UCSD-AML1 (cell line): ENCODE measurements at regions not wholly inside any gene's neighbourhood (a gene's known extent, or its start where the extent isn't known, plus 50 kb on each side); places are given as distances from the start of the nearest gene placed in this dataset.
"Not testable (repeated sequence)": the region's sequence is repeated elsewhere in the genome, so short reads cannot be mapped to it uniquely, and the experiment has no call there.

Experiments used
- DNase-seq: peaks from one replicate; lab custom pipeline; 2025; ENCODE audit not compliant: unreplicated experiment; lab: John Stamatoyannopoulos, UW

DNA sequence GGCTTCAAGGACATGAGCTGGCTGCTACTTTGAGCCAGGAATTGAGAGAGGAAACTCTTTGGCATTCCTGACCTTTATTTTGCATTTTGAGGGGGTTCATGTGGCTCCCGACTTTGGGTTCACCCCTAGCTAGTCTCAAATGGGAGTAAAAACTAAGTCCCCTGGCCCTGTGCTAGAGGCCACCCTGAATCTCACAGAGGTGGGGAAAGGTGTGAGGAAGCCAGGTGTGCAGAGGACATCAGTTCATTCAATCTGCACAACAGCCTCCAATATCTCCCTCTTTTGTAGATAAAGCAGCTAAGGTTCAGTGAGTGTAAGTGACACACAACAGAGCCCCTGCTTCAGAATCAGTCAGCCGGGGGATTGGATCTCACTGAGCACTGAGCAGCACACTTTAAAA is 325.7 kb downstream of the DCDC2C start:
- no peak for DNase-seq

DNA sequence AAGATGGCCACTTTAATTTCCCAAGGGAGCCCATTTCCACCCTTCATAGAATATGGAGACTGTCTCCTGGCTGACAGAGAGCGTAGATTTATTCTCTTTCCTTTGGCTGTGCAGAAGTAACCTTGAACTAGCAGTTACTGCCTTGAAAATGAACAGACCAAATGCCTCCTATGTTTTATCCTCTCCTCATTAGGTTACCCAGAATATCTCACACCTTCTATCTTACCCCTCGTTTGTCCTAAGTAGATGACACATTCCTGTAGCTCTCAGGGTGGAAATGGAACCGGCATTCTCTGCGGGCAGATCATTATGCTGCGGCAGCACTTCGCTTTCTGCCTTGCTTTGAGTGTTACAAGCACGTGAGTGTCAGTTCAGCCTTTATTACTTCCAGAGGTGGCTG is 336.5 kb downstream of the DCDC2C start:
- DNase-seq, result no peak

DNA sequence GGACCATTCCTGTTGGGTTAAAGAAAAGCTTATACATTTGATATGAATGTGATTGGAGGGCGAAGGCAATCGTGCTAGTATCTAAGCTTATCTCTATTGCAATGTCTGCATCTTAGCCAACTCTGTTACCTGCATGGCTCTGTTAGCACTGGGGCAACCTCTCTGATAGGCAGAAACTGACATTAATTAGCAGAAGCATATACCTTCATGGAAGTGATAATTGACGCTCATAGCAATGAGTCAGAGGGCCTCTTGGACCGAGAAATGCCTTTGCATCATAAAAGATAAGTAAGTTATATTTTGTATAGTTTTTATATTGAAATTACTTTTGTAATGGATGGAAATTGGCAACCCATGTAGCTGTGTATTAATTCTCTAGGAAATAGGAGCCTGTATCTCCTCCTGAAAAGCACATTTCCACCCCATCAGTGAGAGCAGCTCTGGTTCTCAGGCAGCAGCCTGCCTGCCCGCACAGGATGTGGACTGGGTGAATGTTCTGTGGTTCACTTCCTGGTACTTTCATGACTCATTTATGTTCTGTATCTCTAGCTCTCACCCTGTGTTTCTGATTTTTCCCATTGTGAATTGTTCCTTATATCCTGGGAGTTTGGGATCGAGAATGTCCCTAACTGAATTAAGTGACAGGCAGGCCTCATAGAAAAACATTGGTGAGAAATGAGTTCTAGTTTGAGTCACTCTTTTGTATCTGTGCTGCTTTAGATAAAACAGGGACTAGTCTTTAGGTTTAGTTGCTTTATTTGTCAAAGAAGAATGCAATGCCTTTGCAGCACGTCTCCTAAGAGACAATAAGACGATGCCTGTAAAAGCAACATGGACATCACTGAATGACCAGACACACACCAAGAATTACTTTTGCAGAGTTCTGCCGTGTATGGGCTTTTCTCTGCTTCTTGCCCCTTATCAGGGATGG is 344.9 kb downstream of the DCDC2C start:
- peak; percentile 30 for DNase-seq

DNA sequence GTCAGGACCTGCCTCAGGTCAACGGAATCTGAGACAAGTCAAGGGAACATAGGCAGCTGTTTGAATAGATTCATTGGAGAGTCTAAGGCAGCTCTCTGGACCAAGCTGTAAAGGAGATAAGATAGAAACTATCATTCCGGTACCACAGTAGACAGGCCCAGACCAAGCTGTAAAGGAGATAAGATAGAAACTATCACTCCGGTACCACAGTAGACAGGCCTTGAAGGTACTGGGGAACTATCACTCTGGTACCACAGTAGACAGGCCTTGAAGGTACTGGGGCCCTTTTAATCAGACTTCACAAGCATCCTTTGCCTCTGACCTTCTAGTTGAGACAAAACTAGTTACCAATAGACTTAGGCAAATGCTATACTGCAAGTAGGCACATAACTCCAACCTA is 346.1 kb downstream of the DCDC2C start:
- DNase-seq, result no peak

DNA sequence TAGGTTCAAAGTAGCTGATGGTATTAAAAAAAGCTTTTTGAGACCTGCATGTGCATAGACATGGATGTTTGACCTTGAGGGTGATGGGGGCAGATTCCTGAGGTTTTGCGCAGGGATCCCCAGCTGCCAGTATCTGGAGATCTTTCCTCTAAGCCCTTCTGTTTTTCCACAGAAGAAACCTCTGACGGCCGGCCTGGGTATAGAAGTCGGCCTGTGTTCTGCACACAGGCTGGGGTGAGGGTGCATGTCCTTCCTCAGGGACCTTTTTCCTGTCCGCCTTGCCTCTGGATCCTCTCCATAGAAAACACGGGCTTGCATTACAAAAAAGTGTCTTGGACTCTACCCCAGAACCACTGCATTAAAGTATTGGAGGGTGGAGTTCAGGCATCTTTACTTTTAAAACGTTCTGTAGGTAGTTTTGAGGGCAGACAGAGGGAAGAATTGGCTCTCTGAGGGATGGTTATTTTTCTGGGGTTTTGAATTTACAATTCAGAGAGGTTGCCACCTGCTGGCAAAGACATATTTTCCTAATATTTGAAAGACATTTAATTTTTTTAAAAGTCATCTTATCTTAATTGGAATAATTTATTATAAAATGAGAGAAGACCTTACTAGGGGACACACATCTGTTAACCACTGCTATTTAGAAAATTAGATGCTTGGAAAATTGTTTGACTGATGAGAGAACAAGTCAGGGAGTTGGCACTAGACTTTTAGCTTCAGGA is 350.6 kb downstream of the DCDC2C start:
- no peak for DNase-seq

DNA sequence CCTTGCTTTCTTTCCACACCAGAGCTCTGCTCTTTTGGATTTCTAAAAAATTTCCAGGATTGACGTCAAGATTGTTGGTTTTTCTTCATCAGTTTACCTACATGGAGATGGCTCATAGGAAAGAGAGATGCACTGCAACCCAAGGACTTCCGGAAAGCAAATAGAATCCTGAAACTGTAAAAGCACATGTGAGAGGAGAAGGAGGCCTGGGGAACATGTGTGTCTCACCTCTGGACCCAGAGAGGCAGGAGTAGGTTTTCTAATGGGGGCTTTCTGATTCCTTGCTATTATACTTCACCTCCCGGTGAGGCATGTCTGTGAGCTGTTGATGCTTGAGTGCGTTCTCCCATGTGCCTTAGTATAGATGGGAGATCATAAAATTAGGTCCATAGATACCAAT is 362.8 kb downstream of the DCDC2C start:
- no peak for DNase-seq

DNA sequence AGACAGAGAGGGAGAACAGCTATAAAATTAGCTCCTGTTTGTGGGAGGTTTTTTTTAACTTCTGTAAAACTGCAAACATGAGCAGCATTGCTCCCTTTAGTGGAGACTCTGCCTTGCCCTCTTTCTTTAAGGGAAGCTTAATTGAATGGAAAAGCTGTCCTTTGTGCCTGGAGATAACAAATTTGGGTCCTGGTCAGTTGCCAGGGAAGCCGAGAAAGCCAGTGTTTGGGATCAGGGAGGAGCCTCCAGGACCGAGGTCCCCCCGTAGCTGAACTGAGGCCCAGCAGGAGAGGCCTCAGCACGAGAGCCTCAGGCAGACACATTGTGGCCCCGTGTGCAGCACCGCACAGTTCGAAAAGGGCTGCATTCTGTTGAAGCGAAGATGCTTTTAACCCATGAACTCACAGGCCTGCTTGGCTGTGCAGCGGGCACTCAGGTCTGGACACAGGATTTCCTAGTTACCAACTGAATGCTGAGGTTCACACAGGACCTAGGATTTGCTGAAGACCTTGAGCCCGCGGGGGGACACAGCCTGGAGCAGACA is 369.7 kb downstream of the DCDC2C start:
- no peak for DNase-seq

DNA sequence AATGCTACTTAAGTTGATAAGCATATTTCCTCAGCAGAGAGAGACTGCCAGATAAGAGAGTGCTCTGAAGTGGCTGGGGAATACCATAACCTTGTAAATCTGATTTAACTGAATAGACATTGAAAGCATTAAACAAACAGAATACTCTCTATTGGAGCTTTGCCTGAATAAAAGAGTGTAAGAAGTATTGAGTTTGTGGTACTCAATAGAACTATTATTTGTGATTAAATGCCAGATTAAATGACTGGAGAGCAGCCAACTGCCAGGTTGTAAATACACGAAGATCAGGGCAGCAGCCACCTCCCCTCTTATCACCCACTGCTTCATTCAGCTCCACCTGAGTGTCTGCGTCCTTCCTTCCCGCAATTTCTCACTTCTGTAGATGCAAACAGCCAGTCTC is 373.6 kb downstream of the DCDC2C start:
- DNase-seq, result no peak

DNA sequence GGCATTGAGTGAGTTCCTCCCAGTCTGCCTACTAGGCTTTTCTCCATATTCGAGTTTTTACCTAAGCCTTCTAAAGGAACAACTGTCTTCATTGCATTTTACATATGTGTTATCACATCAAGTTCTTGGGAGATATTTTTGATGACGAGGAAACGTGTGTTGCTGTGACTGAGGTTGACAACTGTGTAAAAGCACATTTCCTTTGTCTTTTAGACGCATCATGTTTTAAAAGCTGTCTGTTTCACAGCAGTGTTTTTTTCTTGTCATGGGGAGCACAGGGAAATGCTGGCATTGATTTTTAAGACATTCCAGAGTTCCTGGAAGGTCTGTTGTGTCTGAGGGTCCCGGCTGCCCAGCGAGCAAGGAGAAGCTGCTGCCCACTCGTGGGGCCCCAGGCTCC is 381.8 kb downstream of the DCDC2C start:
- DNase-seq, result no peak

DNA sequence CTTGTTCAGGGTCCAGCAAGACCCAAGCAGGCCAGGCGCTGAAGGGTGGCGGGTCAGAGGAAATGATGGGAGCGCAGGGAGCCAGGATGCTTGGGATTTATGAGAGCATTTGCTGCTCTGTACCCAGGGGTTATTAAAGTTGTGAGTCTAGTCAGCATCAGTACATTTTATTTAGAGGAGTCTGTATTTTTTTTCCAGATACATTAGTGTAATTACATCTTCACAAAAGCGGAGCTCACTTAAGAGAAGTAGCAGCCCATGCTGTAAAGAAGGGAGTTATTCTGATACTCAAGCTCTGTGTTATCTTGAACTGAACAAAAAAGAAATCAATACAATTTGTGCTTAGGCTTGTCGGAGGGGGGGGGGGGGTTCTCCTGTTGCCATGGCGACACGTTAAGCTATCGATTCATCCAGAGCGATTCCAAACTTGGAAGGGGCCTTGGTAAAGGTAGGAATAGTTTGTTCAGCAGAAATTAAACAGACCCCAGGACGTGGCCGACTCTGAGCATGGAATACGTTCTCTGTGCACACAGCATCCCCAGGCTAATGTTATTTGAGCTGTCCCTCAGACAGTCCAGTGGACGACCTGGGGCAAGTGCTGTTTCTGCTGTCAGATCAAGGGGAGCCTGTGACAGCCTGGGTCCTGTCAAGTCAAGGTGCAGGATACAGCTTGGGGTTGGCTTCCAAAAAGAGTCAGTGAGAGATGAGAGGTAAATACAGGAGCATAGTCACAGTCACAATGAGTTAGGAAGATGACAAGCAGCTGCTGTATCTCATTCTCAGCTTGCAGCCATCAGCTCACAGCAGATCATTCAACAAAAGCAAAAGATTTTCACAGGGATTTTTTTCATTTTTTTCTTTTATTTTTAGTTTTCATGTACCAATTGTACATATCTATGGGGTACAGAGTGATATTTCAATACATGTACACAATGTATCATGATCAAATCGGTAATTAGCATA is 387.6 kb downstream of the DCDC2C start:
- no peak for DNase-seq

DNA sequence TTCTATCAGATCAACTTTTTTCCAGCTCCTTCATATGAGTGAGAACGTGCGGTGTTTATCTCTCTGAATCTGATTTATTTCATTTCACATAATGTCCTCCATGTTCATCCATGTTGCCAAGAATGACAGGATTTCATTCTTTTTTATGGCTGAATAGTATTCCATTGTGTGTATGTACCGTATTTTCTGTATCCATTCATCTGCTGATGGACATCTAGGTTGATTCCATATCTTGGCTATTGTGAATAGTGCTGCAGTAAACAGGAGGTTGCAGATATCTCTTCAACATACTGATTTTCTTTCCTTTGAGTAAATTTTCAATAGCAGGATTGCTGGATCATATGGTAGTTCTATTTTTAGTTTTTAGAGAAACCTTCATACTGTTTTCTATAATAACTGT is 388.5 kb downstream of the DCDC2C start:
- no peak for DNase-seq

DNA sequence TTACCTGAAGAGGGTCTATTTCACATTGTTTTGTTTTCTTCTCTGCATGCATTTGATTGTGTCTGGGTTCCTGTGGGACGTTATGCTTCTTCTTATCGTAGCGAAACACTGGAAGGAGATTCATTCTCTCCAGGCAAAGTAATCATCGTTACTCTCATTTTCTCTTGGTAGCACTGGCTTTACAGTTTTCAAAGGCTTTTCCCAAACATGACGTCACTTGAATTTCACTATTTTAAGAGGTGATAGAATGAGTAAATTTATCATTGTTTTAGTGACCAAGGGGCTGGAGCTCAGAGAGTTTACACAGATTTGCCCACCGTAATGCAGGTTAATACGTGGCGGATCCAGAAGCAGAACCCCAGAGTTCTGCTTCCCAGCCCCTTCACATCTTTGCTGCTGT is 391.4 kb downstream of the DCDC2C start:
- no peak for DNase-seq

DNA sequence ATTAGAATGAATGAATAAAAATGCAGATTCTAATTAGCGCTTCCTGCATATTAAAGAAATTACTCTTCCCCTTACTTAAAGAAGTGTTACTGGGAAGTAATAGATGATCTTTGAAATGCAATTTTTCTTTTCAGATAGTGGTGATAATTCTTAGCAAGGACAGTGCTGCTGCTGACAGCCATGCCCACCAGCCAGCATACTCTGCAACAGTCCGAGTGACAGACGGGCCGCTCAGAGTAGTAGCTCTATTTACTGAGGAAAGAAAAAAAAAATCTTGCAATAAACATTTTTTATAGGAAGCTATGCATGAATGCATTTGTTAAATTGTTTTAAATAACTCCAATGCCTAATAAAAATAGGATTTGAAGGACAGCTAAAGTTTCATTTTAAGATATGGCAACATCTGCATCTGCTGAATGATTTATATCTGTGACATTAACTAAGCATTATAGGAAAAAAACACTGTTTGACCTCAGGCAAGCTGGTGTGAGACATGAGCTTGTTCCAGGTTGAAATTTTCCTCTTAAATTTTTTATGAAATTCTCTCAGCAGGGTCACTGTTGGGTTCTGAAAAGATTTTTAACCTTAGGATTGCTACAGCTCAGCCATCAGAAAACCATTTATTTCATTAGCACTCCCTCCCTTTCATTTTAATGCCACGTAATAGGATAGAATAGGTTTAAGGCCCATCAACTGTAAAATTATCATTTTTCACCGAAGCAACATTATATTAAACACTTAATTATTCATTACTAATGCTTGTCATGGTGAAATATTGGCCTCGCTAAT is 393.8 kb downstream of the DCDC2C start:
- no peak for DNase-seq

DNA sequence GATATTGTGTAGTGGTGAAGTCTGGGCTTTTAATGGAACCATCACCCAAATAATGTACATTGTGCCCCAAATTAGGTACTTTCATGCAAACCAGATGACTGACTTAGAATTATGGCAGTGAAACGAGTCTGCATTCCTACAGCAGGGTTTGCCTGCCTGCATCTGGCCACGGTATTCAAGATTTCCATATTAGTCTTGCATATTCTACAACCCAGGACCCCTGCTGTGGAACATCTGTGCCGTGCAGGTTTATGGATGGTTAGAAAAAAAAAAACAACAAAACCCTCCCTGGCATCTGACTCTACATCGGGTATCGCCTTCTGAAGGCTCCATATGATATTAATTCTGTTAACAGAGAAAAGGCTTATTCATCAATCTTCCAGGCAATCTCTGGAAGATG is 394.8 kb downstream of the DCDC2C start:
- DNase-seq, result no peak

DNA sequence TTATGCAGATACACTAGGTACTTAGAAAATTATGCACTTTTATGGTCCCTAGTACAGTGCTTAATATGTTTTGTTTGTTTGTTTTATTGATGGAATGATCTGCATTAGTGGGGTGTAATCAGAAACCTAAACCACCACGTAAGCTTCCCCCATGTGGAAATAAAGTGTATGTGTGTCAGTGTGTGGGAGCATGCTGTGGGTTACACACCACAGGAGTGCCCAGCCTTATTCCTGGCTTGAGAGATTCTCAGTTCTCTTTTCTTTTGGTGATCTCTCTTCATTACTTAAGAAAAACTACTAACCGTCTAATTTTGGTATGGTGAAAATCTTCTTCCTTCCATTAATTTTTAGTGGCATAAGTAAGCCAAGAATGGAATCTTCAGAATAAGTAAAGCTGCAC is 398.6 kb downstream of the DCDC2C start:
- no peak for DNase-seq

DNA sequence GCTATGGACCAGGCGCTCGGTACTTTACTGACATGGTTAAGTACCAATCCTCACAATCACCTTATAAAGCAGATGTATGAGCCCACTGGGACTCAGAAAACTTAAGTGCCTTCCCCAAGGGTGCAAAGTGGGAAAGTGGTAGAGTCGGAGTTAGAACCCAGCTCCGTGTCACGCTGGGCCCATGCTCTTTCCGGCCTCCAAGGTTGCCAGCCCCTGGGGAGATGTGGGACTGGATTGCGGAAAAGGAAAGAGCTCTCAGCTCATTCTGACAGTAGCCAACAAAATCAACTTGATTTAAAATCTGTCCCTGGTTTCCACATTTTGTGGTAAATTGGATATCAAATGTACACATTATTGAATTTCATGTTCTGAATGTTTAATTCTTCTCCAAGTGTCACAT is 403.8 kb downstream of the DCDC2C start:
- no peak for DNase-seq

DNA sequence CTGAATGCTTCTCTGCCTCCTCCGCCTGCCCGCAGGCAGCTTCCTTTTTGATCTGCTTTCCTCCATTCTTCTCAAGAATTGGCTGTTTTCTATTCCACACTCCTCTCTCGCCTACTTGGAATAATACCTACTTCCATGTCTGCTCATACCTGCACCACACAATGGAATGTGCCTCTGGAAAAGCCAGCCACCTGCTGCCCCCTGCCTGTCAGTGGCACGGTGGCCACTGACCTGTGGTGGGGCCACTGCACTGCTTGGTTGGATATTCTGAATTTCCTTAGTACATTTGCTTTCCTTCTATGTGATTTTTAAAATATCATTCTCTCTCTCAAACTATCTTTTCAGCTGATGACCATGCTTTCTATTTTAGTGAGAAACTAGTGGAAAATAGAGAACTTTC is 406.9 kb downstream of the DCDC2C start:
- no peak for DNase-seq

DNA sequence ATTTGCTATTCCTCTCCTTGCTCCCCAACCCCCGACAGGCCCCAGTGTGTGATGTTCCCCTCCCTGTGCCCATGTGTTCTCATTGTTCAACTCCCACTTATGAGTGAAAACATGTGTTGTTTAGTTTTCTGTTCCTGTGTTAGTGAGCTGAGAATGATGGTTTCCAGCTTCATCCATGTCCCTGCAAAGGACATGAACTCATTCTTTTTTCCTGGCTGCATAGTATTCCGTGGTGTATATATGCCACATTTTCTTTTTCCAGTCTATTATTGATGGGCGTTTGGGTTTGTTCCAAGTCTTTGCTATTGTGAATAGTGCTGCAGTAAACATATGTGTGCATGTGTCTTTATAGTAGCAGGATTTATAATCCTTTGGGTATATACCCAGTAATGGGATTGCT is 412.1 kb downstream of the DCDC2C start:
- not testable (repeated sequence) for DNase-seq

DNA sequence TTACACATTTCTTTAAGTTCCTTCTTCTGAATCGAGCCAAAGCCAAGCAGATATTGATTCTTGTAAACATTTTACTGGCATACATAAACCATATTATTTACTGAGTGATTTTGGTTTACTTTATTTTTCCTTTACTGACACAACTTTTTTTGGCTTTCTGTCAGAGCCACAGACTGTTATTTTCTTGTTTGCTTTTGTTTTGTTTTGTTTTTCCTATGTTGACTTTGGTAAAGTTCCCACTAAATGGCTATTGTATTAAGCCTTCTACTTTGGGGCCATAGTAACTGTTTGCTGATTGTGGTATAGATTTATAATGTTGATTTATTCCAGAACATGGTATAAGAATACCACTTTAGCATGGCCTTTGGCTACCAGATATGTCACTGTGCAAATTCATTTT is 419.4 kb downstream of the DCDC2C start:
- no peak for DNase-seq

DNA sequence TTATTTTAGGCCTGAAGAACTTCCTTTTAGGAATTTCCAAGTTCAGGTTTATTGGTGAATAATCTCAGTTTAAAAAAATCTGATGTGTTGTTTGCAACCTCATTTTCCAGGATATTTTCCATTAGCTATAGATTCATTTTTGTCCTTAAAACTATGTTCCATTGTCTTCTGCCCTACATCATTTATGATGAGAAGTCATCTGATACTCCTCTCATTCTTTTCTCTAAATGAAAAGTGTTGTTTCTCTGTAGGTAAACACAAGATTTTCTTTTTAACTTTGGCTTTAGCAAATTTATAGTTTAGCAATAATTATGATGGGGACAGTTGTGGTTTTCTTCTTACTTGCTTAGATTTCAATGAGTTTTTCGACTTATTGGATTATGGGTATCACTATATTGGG is 427.3 kb downstream of the DCDC2C start:
- no peak for DNase-seq
